CD4-positive, alpha-beta T cell (primary cell): ENCODE measurements at regions not wholly inside any gene's neighbourhood (a gene's known extent, or its start where the extent isn't known, plus 50 kb on each side); places are given as distances from the start of the nearest gene placed in this dataset.
A peak's percentile ranks its signal among the peaks of the same experiment; 100 is the strongest.
"Not testable (repeated sequence)": the region's sequence is repeated elsewhere in the genome, so short reads cannot be mapped to it uniquely, and the experiment has no call there.

Source experiments
- ATAC-seq: fragments of 200-7000 bp; cut with Tn5 transposase; one replicate; pipeline ENCODE4 v1.10.0; 2022; ENCODE audit warnings: mild to moderate bottlenecking; ENCODE audit not compliant: poor library complexity
- CTCF ChIA-PET: fragments of 350-600 bp; sonication (Branson Sonifier 250); formaldehyde crosslinking; loops from one replicate; lab custom pipeline; 2021; ENCODE audit warnings: antibody characterized with exemption, inconsistent platforms; lab: Charles Lee
- POLR2A ChIA-PET: fragments of 350-600 bp; sonication (Branson Sonifier 250); formaldehyde crosslinking; loops from one replicate; lab custom pipeline; 2021; ENCODE audit warnings: antibody characterized with exemption, inconsistent platforms; lab: Charles Lee
- DNase-seq, 14 experiments: peaks; one replicate each; pipeline ENCODE4 v3.0.0-alpha.2; 2013 to 2020; ENCODE audit warnings: mixed read lengths in 2 of 14
- H3K27ac ChIP-seq, 2 donors: one replicate each; pipeline versions ENCODE4 v1.5.1 to v1.7.0; 2013; ENCODE audit warnings: low read length in 2 of 2, low read depth in 1 of 2, mild to moderate bottlenecking in 1 of 2
- H3K27me3 ChIP-seq, 2 experiments: 1 replicate in 1 of 2; 2 replicates in 1 of 2; pipeline versions ENCODE4 v1.6.1 to v1.7.0; 2013; ENCODE audit warnings: low read length in 2 of 2, control low read depth in 1 of 2, mild to moderate bottlenecking in 1 of 2, moderate library complexity in 1 of 2; ENCODE audit not compliant: insufficient read depth in 2 of 2, control insufficient read depth in 1 of 2
- H3K36me3 ChIP-seq: one replicate; pipeline ENCODE4 v1.6.1; 2013; ENCODE audit warnings: low read length, control low read depth; ENCODE audit not compliant: insufficient read depth
- H3K4me1 ChIP-seq: one replicate; pipeline ENCODE4 v1.6.1; 2013; ENCODE audit warnings: low read length, control low read depth; ENCODE audit not compliant: insufficient read depth
- H3K4me3 ChIP-seq: one replicate; pipeline ENCODE4 v1.5.1; 2013; ENCODE audit warnings: mild to moderate bottlenecking, low read length, moderate library complexity
- H3K9me3 ChIP-seq, 2 experiments: 1 replicate in 1 of 2; 2 replicates in 1 of 2; pipeline versions ENCODE4 v1.6.1 to v1.7.0; 2013; ENCODE audit warnings: low read length in 2 of 2, mild to moderate bottlenecking in 2 of 2, control low read depth in 1 of 2, moderate library complexity in 1 of 2; ENCODE audit not compliant: control insufficient read depth in 1 of 2, insufficient read depth in 1 of 2
- H3K27ac Mint-ChIP-seq: one replicate; pipeline ENCODE4 v1.8.0; 2020; ENCODE audit warnings: mixed read lengths
- H3K27me3 Mint-ChIP-seq: one replicate; pipeline ENCODE4 v1.8.0; 2021; ENCODE audit warnings: mixed read lengths
- H3K36me3 Mint-ChIP-seq: one replicate; pipeline ENCODE4 v1.8.0; 2021; ENCODE audit warnings: low read depth, mixed read lengths
- H3K4me1 Mint-ChIP-seq: one replicate; pipeline ENCODE4 v1.8.0; 2021; ENCODE audit warnings: low read depth, mixed read lengths
- H3K4me3 Mint-ChIP-seq: one replicate; pipeline ENCODE4 v1.8.0; 2020; ENCODE audit warnings: mild to moderate bottlenecking, mixed read lengths
- H3K9me3 Mint-ChIP-seq: one replicate; pipeline ENCODE4 v1.8.0; 2020; ENCODE audit warnings: mixed read lengths
- intact Hi-C, 2 experiments: fragments of 100-400 bp; cut with DNase I in 1 of 2; cut with micrococcal nuclease in 1 of 2; formaldehyde crosslinking; loops; one replicate each; pipeline versions ENCODE4 v1.15.1 to v1.9.0; 2023 to 2025; cut with DNase I, micrococcal nuclease
- TF ChIP-seq, protein P1 (sequence below): fragments of 200-600 bp; IDR thresholded peaks from one replicate; pipeline ENCODE4 v1.8.0; 2022; ENCODE audit warnings: antibody characterized with exemption, mild to moderate bottlenecking

DNA sequence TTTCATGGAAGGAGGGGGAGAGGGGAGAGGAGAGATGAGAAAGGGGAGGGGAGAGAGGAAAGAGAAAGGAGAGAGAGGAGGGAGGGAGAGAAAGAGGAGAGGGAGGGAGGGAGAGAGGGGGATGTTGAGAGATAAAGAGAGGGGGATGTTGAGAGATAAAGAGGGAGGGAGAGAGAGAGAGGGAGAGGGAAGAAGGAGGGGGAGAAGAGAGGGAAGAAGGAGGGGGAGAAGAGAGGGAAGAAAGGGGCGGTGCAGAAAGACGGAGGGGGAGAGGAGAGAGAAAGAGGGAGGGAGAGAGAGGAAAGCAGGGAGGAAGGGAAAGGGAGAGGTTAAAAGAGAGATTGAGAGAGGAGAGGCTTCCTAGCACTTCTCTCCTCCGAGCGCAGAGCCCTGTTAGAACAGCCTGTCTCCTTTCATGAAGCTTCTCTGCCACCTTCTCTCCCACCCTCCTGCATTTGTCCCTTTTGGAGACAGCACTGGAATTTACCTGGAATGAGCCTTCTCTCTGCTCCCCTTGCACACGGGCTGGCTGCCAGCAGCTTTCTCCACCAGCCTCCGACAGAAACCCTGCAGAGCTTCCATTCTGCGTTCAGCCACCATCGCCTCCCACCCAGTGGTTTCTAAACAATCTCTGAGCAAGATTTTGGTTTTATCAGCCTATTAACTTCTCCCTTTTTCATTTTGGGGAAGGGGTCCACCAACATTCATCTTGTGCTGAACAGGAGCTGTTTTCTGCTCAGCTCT, 74.0 kb upstream of the CARD11 start:
- Mint-ChIP-seq H3K9me3 (peaks cover 8% of the 10 kb centered on the region), H3K27ac (peak overlapping the region; percentile 76), H3K27me3 (no peaks in the 10 kb centered on the region), H3K36me3 (peaks cover 12% of the 10 kb centered on the region), H3K4me1 (peaks cover 71% of the 10 kb centered on the region), H3K4me3 (peak overlapping the region; percentile 91)
- Histone ChIP-seq H3K4me1 (peaks cover 52% of the 10 kb centered on the region), H3K4me3 (no peak overlapping the region), H3K27ac (no peak overlapping the region), H3K36me3 (no peaks in the 10 kb centered on the region), H3K27me3 (no peaks in the 10 kb centered on the region), H3K9me3 (peaks cover 0 to 9% of the 10 kb centered on the region in 2 experiments)
- ChIA-PET CTCF (no interaction called here), POLR2A (interaction anchor here (0.8 to 4.1 kb wide), 6 partner anchors 10 to 53 kb away, joined by 3 to 33 read pairs (median 3); no protein-coding TSS in a partner anchor)
- peak in 5 of 14 experiments; percentile 14 to 60 (median 37) for DNase-seq
- TF ChIP-seq, protein P1, sequence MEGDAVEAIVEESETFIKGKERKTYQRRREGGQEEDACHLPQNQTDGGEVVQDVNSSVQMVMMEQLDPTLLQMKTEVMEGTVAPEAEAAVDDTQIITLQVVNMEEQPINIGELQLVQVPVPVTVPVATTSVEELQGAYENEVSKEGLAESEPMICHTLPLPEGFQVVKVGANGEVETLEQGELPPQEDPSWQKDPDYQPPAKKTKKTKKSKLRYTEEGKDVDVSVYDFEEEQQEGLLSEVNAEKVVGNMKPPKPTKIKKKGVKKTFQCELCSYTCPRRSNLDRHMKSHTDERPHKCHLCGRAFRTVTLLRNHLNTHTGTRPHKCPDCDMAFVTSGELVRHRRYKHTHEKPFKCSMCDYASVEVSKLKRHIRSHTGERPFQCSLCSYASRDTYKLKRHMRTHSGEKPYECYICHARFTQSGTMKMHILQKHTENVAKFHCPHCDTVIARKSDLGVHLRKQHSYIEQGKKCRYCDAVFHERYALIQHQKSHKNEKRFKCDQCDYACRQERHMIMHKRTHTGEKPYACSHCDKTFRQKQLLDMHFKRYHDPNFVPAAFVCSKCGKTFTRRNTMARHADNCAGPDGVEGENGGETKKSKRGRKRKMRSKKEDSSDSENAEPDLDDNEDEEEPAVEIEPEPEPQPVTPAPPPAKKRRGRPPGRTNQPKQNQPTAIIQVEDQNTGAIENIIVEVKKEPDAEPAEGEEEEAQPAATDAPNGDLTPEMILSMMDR, result no peak
- intact Hi-C loops, result loop anchor here in 1 of 2 experiments (5.0 kb wide), 1 partner anchor 45 kb away; no protein-coding TSS in a partner anchor
- peak; percentile 50 for ATAC-seq

GRCh38 chr7:3119352-3119927, 75.8 kb upstream of the CARD11 start:
- H3K9me3 Mint-ChIP-seq, H3K4me3 Mint-ChIP-seq, H3K36me3 ChIP-seq, H3K27me3 Mint-ChIP-seq, H3K9me3 ChIP-seq, CTCF ChIA-PET, H3K4me3 ChIP-seq, H3K27me3 ChIP-seq, H3K36me3 Mint-ChIP-seq, H3K27ac ChIP-seq, H3K27ac Mint-ChIP-seq, ATAC-seq: not testable (repeated sequence)
- POLR2A ChIA-PET, result interaction anchor here (2.3 to 4.1 kb wide), 2 partner anchors 15 to 26 kb away, joined by 5 to 33 read pairs; no protein-coding TSS in a partner anchor
- intact Hi-C loops, result loop anchor here in 1 of 2 experiments (5.0 kb wide), 1 partner anchor 47 kb away; no protein-coding TSS in a partner anchor
- H3K4me1 Mint-ChIP-seq, result peaks cover 54% of the 10 kb centered on the region
- peak in 1 of 14 experiments; percentile 31 for DNase-seq
- peaks cover 35% of the 10 kb centered on the region for H3K4me1 ChIP-seq

GRCh38 chr7:3119963-3120362, 76.3 kb upstream of the CARD11 start:
- H3K27ac ChIP-seq, result no peak overlapping the region
- H3K9me3 ChIP-seq, result no peaks in the 10 kb centered on the region
- no peak overlapping the region for H3K4me3 ChIP-seq
- H3K4me1 Mint-ChIP-seq, result peaks cover 48% of the 10 kb centered on the region
- DNase-seq (no peak), ATAC-seq (no peak)
- peak overlapping the region; percentile 69 for H3K27ac Mint-ChIP-seq
- TF ChIP-seq, protein P1, result no peak
- peaks cover 5% of the 10 kb centered on the region for H3K9me3 Mint-ChIP-seq
- peaks cover 8% of the 10 kb centered on the region for H3K36me3 Mint-ChIP-seq
- no peaks in the 10 kb centered on the region for H3K36me3 ChIP-seq
- H3K27me3 ChIP-seq, result no peaks in the 10 kb centered on the region
- H3K4me1 ChIP-seq, result peaks cover 35% of the 10 kb centered on the region
- intact Hi-C loops, result loop anchor here in 1 of 2 experiments (5.0 kb wide), 1 partner anchor 48 kb away; no protein-coding TSS in a partner anchor
- ChIA-PET CTCF (no interaction called here), POLR2A (interaction anchor here (1.2 to 4.1 kb wide), 3 partner anchors 12 to 27 kb away, joined by 3 to 33 read pairs (median 5); no protein-coding TSS in a partner anchor)
- H3K4me3 Mint-ChIP-seq, result no peak overlapping the region
- H3K27me3 Mint-ChIP-seq, result no peaks in the 10 kb centered on the region
